CD4-positive, alpha-beta T cell treated with Interleukin-10 for 1 hour (primary cell): ENCODE measurements at regions not wholly inside any gene's neighbourhood (a gene's known extent, or its start where the extent isn't known, plus 50 kb on each side); places are given as distances from the start of the nearest gene placed in this dataset.
"Not testable (repeated sequence)": the region's sequence is repeated elsewhere in the genome, so short reads cannot be mapped to it uniquely, and the experiment has no call there.

Experiments
- DNase-seq: peaks from one replicate; pipeline ENCODE4 v3.0.0-alpha.2; 2020

- DNase-seq: no peak
Measured at GRCh38 chr4:18103876-18104605, 82.5 kb upstream of the LCORL start.

GRCh38 chr4:18100657-18101056 lies 79.1 kb upstream of the LCORL start:
- DNase-seq: no peak

- not testable (repeated sequence) for DNase-seq
Measured at GRCh38 chr4:18090447-18090846, 68.9 kb upstream of the LCORL start.

GRCh38 chr4:18082236-18082635 lies 60.7 kb upstream of the LCORL start:
- no peak for DNase-seq

GRCh38 chr4:18081708-18082107 lies 60.2 kb upstream of the LCORL start:
- no peak for DNase-seq

- DNase-seq: no peak
Measured at GRCh38 chr4:18077808-18078207, 56.3 kb upstream of the LCORL start.

- peak; percentile 40 for DNase-seq
Measured at GRCh38 chr4:18075823-18076433, 54.4 kb upstream of the LCORL start.

GRCh38 chr4:18071894-18072293 lies 50.3 kb upstream of the LCORL start:
- DNase-seq: no peak
